Stimulated activated memory B cell treated with anti-CD40 and anti-IgM and Interleukin-4, amounts not matched to agents 10 μg/mL and 1 μg/mL and 100 μg/mL, for 72 hours (primary cell): ENCODE measurements at regions not wholly inside any gene's neighbourhood (a gene's known extent, or its start where the extent isn't known, plus 50 kb on each side); places are given as distances from the start of the nearest gene placed in this dataset.
"Not testable (repeated sequence)": the region's sequence is repeated elsewhere in the genome, so short reads cannot be mapped to it uniquely, and the experiment has no call there.

Experiments used
- ATAC-seq: fragments of 150-1000 bp; cut with Tn5 transposase; 2 replicates; pipeline ENCODE4 v1.10.0; 2021
- H3K27ac Mint-ChIP-seq: one replicate; pipeline ENCODE4 v1.8.0; 2022; ENCODE audit warnings: mild to moderate bottlenecking, mixed read lengths
- H3K27me3 Mint-ChIP-seq: one replicate; pipeline ENCODE4 v1.8.0; 2022; ENCODE audit warnings: mixed read lengths
- H3K36me3 Mint-ChIP-seq: one replicate; pipeline ENCODE4 v1.8.0; 2022; ENCODE audit warnings: mixed read lengths
- H3K4me1 Mint-ChIP-seq: one replicate; pipeline ENCODE4 v1.8.0; 2022; ENCODE audit warnings: mixed read lengths
- H3K4me3 Mint-ChIP-seq: one replicate; pipeline ENCODE4 v1.8.0; 2022; ENCODE audit warnings: mild to moderate bottlenecking, moderate library complexity, mixed read lengths
- H3K9me3 Mint-ChIP-seq: one replicate; pipeline ENCODE4 v1.8.0; 2022; ENCODE audit warnings: mixed read lengths

DNA sequence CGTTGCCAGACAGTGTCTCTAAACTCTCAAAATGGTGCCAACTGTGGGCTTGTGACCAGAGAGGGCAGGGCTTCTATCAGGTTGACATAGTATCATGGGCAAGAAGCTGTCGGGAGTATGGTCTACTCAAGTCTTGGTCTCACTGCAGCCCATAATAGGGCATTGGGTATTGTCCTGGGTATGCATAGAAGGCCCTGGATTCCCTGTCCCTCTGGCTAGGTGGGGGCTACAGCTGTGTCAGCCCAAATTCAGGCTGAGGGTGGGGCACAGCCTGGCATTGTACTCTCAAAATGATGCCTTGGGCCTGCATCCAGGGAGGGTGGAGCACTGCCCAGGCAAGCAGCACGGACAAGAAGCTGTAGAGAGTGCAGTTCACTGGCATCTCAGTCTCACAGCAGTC is 408.8 kb upstream of the MAN1A1 start:
- peaks cover 18% of the 10 kb centered on the region for H3K27me3 Mint-ChIP-seq
- no peak overlapping the region for H3K27ac Mint-ChIP-seq
- H3K4me1 Mint-ChIP-seq, result no peaks in the 10 kb centered on the region
- ATAC-seq, result peak; percentile 54
- no peaks in the 10 kb centered on the region for H3K36me3 Mint-ChIP-seq
- no peaks in the 10 kb centered on the region for H3K9me3 Mint-ChIP-seq
- H3K4me3 Mint-ChIP-seq, result no peak overlapping the region

GRCh38 chr6:119757467-119757866 is 407.9 kb upstream of the MAN1A1 start:
- Mint-ChIP-seq H3K27me3 (peaks cover 18% of the 10 kb centered on the region), H3K27ac (no peak overlapping the region), H3K4me3 (no peak overlapping the region), H3K36me3 (no peaks in the 10 kb centered on the region), H3K4me1 (no peaks in the 10 kb centered on the region), H3K9me3 (no peaks in the 10 kb centered on the region)
- ATAC-seq, result peak; percentile 12

GRCh38 chr6:119749335-119749734 is 399.8 kb upstream of the MAN1A1 start:
- no peak for ATAC-seq
- H3K27me3 Mint-ChIP-seq, result no peaks in the 10 kb centered on the region
- H3K4me1 Mint-ChIP-seq, result peaks cover 17% of the 10 kb centered on the region
- no peaks in the 10 kb centered on the region for H3K36me3 Mint-ChIP-seq
- H3K9me3 Mint-ChIP-seq, result peaks cover 4% of the 10 kb centered on the region
- H3K4me3 Mint-ChIP-seq, result no peak overlapping the region
- no peak overlapping the region for H3K27ac Mint-ChIP-seq

GRCh38 chr6:119748535-119748934 is 399.0 kb upstream of the MAN1A1 start:
- H3K36me3 Mint-ChIP-seq, H3K9me3 Mint-ChIP-seq, H3K27me3 Mint-ChIP-seq, ATAC-seq, H3K4me3 Mint-ChIP-seq, H3K27ac Mint-ChIP-seq: not testable (repeated sequence)
- peaks cover 17% of the 10 kb centered on the region for H3K4me1 Mint-ChIP-seq

- H3K4me1 Mint-ChIP-seq, result peaks cover 7% of the 10 kb centered on the region
- no peaks in the 10 kb centered on the region for H3K9me3 Mint-ChIP-seq
- H3K27me3 Mint-ChIP-seq, result no peaks in the 10 kb centered on the region
- H3K36me3 Mint-ChIP-seq, result no peaks in the 10 kb centered on the region
- no peak overlapping the region for H3K27ac Mint-ChIP-seq
- ATAC-seq, result peak; percentile 59
- H3K4me3 Mint-ChIP-seq, result no peak overlapping the region
Observed at GRCh38 chr6:119742188-119742803, 392.7 kb upstream of the MAN1A1 start.

GRCh38 chr6:119739769-119740168 is 390.2 kb upstream of the MAN1A1 start:
- Mint-ChIP-seq H3K4me3 (no peak overlapping the region), H3K36me3 (no peaks in the 10 kb centered on the region), H3K27me3 (peaks cover 10% of the 10 kb centered on the region), H3K9me3 (no peaks in the 10 kb centered on the region), H3K27ac (no peak overlapping the region), H3K4me1 (peaks cover 7% of the 10 kb centered on the region)
- ATAC-seq, result no peak

- H3K36me3 Mint-ChIP-seq, result no peaks in the 10 kb centered on the region
- no peaks in the 10 kb centered on the region for H3K9me3 Mint-ChIP-seq
Observed at GRCh38 chr6:119738425-119738824, 388.9 kb upstream of the MAN1A1 start.

GRCh38 chr6:119736296-119737021 is 386.9 kb upstream of the MAN1A1 start:
- Mint-ChIP-seq H3K9me3 (no peaks in the 10 kb centered on the region), H3K36me3 (no peaks in the 10 kb centered on the region), H3K4me1 (no peaks in the 10 kb centered on the region), H3K4me3 (no peak overlapping the region), H3K27me3 (peaks cover 23% of the 10 kb centered on the region), H3K27ac (no peak overlapping the region)
- no peak for ATAC-seq

More at GRCh38 chr6:119738425-119738824, 388.9 kb upstream of the MAN1A1 start:
- Mint-ChIP-seq H3K4me1 (peaks cover 7% of the 10 kb centered on the region), H3K4me3 (no peak overlapping the region), H3K27ac (no peak overlapping the region), H3K27me3 (peaks cover 18% of the 10 kb centered on the region)
- no peak for ATAC-seq

- Mint-ChIP-seq H3K27me3 (peaks cover 23% of the 10 kb centered on the region), H3K36me3 (no peaks in the 10 kb centered on the region), H3K27ac (no peak overlapping the region), H3K9me3 (no peaks in the 10 kb centered on the region), H3K4me1 (no peaks in the 10 kb centered on the region), H3K4me3 (no peak overlapping the region)
- ATAC-seq, result no peak
Observed at GRCh38 chr6:119735530-119735929, 386.0 kb upstream of the MAN1A1 start.

DNA sequence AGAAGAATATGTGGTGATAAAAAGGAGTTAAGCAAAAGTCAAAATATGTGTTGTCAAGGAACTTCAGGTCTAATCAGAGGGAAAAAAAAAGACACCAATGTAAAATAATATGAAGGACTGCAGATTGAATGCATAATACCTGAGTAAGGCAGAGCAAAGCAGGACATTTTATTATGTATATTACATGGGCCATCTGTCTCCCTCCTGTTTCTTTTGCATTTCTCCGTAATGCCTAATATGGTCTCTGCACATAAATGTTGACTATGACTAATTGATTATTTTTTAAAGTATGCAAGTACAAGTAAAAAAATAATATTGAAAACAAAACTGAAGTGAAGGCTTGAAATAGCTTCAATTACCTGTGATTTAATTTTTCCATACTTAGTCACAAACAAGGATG is 384.7 kb upstream of the MAN1A1 start:
- H3K36me3 Mint-ChIP-seq, result no peaks in the 10 kb centered on the region
- no peaks in the 10 kb centered on the region for H3K9me3 Mint-ChIP-seq
- no peak for ATAC-seq
- H3K27me3 Mint-ChIP-seq, result peaks cover 23% of the 10 kb centered on the region
- H3K27ac Mint-ChIP-seq, result no peak overlapping the region
- no peak overlapping the region for H3K4me3 Mint-ChIP-seq
- H3K4me1 Mint-ChIP-seq, result no peaks in the 10 kb centered on the region

DNA sequence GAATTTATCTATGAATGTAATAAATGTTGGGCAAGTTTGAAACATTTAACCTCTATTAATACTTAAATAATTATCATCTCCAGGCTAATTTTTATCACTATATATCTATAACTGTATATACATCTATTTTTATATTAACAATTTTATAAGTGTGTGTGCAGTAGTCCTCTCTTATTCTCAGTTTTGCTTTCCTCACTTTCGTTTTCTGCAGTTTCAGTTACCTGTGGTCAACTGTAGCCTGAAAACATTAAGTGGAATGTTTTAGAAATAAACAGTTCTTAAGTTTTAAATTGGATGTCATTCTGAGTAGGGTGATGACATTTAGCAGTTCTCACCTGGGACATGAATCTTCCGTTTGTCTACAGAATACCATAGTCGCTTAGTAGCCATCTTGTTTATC is 379.4 kb upstream of the MAN1A1 start:
- no peaks in the 10 kb centered on the region for H3K4me1 Mint-ChIP-seq
- H3K27ac Mint-ChIP-seq, result no peak overlapping the region
- no peak for ATAC-seq
- H3K36me3 Mint-ChIP-seq, result no peaks in the 10 kb centered on the region
- H3K4me3 Mint-ChIP-seq, result no peak overlapping the region
- H3K27me3 Mint-ChIP-seq, result peaks cover 10% of the 10 kb centered on the region
- no peaks in the 10 kb centered on the region for H3K9me3 Mint-ChIP-seq

DNA sequence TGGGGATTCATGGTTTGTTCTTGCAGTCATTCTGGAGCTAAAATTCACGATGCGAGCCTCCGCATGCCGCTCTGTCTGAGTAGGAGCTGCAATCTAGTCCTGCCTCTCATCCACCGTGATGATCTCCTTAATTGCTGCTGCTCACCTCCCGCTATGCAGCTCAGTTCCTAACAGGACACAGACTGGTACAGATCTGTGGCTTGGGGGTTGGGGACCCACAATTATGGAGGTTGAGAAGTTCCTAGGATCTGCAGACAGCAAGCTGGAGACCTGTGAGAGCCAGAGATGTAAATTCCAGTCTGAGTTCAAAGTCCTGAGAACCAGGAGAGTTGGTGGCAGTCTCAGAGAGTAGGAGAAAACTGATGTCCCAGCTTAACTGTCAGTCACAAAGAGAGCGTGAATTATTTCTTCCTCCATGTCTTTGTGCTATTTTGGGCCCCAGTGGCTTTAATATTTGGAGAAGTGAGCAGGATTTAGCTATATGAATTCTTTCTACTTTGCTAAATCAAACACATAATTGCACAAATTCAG is 378.7 kb upstream of the MAN1A1 start:
- no peak overlapping the region for H3K4me3 Mint-ChIP-seq
- no peaks in the 10 kb centered on the region for H3K9me3 Mint-ChIP-seq
- H3K36me3 Mint-ChIP-seq, result no peaks in the 10 kb centered on the region
- peak; percentile 45 for ATAC-seq
- H3K27me3 Mint-ChIP-seq, result peaks cover 4% of the 10 kb centered on the region
- H3K27ac Mint-ChIP-seq, result no peak overlapping the region
- no peaks in the 10 kb centered on the region for H3K4me1 Mint-ChIP-seq

- H3K4me3 Mint-ChIP-seq, result no peak overlapping the region
- H3K36me3 Mint-ChIP-seq, result no peaks in the 10 kb centered on the region
- H3K9me3 Mint-ChIP-seq, result no peaks in the 10 kb centered on the region
- peak; percentile 31 for ATAC-seq
- no peaks in the 10 kb centered on the region for H3K4me1 Mint-ChIP-seq
- no peak overlapping the region for H3K27ac Mint-ChIP-seq
- H3K27me3 Mint-ChIP-seq, result no peaks in the 10 kb centered on the region
Observed at GRCh38 chr6:119727504-119728219, 378.1 kb upstream of the MAN1A1 start.

DNA sequence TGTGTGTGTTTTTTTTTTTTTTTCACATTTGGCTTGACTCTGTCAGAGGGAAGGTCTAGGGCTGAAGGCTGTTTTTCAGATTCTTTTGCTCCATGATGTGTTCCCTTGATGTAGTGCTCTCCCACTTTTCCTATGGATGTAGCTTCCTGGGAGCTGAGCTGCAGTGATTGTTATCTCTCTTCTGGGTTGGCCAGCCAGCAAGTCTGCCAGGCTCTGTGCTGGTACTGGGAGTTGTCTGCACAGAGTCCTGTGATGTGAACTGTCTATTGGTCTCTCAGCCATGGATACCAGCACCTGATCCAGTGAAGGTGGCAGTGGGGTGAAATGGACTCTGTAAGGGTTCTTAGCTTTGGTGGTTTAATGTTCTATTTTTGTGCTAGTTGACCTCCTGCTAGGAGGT is 377.4 kb upstream of the MAN1A1 start:
- H3K9me3 Mint-ChIP-seq, H3K36me3 Mint-ChIP-seq, H3K4me1 Mint-ChIP-seq, H3K27ac Mint-ChIP-seq, H3K4me3 Mint-ChIP-seq, ATAC-seq, H3K27me3 Mint-ChIP-seq: not testable (repeated sequence)

- Mint-ChIP-seq H3K9me3 (no peaks in the 10 kb centered on the region), H3K4me3 (no peak overlapping the region), H3K27ac (no peak overlapping the region), H3K36me3 (no peaks in the 10 kb centered on the region), H3K27me3 (no peaks in the 10 kb centered on the region), H3K4me1 (no peaks in the 10 kb centered on the region)
- no peak for ATAC-seq
Observed at GRCh38 chr6:119726086-119726485, 376.5 kb upstream of the MAN1A1 start.
